Kidney capillary endothelial cell (primary cell): ENCODE measurements at regions not wholly inside any gene's neighbourhood (a gene's known extent, or its start where the extent isn't known, plus 50 kb on each side); places are given as distances from the start of the nearest gene placed in this dataset.
"Not testable (repeated sequence)": the region's sequence is repeated elsewhere in the genome, so short reads cannot be mapped to it uniquely, and the experiment has no call there.

Experiments used
- DNase-seq: peaks from one replicate; pipeline ENCODE4 v3.0.0-alpha.2; 2018; ENCODE audit warnings: low spot score

DNA sequence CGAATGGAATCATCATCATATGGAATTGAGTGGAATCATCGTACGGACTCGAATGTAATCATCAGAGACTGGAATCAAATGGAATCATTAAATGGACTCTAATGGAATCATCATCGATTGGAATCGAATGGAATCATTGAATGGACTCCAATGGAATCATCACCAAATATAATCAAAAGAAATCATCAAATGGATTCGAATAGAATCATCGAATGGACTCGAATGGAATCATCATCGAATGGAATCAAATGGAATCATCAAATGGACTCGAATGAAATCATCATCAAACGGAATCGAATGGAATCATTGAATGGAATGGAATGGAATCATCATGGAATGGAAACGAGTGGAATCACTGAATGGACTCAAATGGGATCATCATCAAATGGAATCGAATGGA lies 233.5 kb downstream of the SHCBP1 start:
- DNase-seq = not testable (repeated sequence)

DNA sequence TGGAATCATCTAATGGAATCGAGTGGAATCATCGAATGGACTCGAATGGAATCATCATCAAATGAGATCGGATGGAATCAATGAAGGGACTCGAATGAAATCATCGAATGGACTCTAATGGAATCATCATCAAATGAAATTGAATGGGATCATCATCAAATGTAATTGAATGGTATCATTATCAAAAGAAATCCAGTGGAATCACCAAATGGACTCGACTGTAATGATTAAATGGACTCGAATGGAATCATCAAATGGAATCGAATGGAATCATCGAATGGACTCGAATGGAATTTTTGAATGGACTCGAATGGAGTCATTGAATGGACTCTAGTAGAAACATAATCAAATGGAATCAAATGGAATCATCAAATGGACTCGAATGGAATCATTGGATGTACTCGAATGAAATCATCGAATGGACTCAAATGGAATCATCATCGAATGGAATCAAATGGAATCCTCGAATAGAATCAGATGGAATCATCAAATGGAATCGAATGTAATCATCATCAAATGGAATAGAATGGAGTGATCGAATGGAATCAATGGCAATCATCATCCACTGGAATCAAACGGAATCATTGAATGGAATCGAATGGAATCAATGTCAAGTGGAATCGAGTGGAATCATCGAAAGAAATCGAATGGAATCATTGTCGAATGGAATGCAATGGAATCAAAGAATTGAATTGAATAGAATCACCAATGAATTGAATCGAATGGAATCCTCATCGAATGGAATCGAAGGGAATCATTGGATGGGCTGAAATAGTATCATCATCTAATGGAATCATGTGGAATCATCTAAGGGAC lies 234.2 kb downstream of the SHCBP1 start:
- not testable (repeated sequence) for DNase-seq

DNA sequence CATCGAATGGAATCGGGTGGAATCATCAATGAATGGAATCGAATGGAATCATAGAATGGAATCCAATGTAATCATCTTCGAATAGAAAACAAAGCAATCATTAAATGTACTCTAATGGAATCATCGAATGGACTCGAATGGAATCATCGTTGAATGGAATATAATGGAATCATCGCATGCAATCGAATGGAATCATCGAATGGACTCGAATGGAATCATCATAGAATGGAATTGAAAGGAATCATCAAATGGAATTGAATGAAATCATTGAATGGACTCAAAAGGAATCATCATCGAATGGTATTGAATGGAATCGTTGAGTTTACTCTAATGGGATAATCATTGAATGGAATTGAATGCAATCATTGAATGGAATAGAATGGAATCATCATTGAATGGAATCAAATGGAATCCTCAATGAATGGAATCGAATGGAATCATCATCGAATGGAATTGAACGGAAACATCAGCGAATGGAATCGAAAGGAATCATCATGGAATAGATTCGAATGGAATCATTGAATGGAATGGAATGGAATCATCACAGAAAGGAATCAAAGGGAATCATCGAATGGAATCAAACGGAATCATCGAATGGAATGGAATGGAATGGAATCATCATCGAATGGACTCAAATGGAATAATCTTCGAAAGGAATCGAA lies 234.9 kb downstream of the SHCBP1 start:
- DNase-seq = peak; percentile 83

DNA sequence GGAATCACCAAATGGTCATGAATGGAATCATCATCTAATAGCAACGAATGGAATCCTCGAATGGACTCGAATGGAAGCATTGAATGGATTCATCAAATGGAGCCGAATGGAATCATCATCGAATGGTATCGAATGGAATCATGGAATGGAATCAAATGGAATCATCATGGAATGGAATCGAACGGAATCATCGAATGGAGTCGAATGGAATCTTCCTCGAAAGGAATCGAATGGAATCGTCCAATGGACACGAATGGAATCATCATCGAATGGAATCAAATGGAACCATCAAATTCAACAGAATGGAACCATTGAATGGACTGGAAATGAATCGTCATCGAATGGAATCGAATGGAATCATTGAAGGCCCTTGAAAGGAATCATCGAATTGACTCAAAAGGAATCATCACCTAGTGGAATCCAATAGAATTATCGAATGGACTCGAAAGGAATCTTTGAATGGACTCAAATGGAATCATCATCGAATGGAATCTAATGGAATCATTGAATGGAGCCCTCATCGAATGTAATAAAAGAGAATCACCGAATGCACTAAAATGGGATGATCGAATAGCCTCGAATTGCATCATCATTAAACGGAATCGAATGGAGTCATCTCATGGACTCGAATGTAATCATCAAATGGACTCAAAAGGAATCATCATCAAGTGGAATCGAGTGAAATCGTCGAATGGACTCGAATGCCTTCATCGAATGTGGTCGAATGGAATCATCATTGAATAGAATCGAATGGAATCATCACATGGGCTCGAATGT lies 236.7 kb downstream of the SHCBP1 start:
- peak; percentile 61 for DNase-seq

DNA sequence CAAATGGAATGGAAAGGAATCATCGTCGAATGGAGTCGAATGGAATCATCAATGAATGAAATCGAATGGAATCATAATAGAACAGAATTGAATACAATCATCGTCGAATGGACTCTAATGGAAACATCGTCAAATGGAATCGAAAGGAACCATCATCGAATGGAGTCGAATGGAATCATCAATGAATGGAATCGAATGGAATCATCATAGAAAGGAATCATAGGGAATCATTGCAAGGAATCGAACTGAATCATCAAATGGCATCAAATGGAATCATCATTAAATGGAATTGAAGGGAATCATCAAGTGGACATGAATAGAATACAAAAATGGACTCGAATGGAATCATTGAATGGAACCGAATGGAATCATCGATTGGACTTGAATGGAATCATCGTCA lies 237.6 kb downstream of the SHCBP1 start:
- not testable (repeated sequence) for DNase-seq

DNA sequence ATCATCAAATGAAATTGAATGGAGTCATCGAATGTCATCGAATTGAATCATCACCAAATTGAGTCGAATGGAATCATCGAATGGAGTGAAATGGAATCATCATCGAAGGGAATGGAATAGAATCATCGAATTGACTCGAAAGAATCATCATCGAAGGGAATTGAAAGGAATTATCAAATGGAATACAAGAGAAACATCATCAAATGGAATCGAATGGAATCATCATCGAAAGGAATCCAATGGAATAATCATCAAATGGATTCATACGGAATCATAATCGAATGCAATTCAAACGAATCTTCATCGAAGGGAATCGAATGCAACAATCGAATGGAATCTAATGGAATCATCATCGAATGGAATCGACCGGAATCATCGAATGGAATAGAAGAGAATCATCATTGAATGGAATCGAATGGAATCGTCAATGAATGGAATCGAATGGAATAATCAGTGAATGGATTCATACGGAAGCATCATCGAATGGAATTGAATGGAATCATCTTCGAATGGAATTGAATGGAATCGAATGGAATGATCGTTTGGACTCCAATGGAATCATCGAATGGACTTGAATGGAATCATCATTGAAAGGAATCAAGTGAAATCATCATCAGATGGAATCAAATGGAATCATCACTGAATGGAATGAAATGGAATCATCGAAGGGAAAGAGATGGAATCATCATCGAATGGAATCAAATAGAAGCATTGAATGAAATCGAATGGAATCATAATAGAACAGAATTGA lies 238.2 kb downstream of the SHCBP1 start:
- peak; percentile 23 for DNase-seq

DNA sequence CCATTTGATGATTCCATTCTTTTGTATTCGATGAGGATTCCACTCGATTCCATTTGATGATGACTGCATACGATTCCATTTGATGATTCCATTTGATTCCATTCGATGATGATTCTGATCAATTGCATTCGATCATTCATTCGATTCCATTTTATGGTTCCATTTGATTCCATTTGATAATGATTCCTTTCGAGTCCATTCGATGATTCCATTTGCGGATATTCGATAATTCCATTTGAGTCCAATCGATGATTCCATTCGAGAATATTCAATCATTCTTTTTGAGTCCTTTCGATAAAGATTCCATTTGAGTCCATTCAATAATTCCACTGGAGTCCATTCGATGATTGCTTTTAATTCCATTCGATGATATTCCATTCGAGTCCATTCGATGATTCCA lies 239.1 kb downstream of the SHCBP1 start:
- not testable (repeated sequence) for DNase-seq

DNA sequence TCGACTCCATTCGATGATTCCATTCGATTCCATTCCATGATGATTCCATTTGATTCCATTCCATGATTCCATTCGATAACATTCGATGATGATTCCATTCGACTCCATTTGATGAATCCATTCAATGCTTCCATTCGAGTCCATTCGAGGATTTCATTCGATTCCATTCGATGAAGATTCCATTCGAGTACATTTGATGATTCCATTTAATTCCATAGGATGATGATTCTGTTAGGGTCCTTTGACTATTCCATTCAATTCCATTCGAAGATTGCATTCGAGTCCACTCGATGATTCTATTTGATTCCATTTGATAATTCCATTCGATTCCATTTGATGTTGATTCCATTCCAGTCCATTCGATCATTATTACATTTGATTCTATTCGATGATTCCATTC lies 239.8 kb downstream of the SHCBP1 start:
- not testable (repeated sequence) for DNase-seq
